Tibial nerve (tissue), 3 donors: ENCODE measurements at regions not wholly inside any gene's neighbourhood (a gene's known extent, or its start where the extent isn't known, plus 50 kb on each side); places are given as distances from the start of the nearest gene placed in this dataset.

ENCODE experiments used
- CTCF ChIP-seq, 5 experiments: fragments of 200-600 bp in 3 of 5; fragments of 450-650 bp in 2 of 5; sonication (generic) in 3 of 5; IDR thresholded peaks; one replicate each; pipeline ENCODE4 v1.5.1; 2016 to 2019; ENCODE audit warnings: antibody characterized with exemption in 5 of 5, mild to moderate bottlenecking in 3 of 5, moderate library complexity in 2 of 5
- POLR2A ChIP-seq, 2 donors: fragments of 450-650 bp; IDR thresholded peaks; one replicate each; pipeline ENCODE4 v1.6.1; 2017; ENCODE audit warnings: antibody characterized with exemption in 2 of 2, mild to moderate bottlenecking in 2 of 2, moderate library complexity in 2 of 2

- TF ChIP-seq CTCF (IDR thresholded peaks at IDR 0.05) (no peak), POLR2A (IDR thresholded peaks at IDR 0.05) (no peak)
Measured at GRCh38 chr1:208892147-208892546, 648.0 kb upstream of the PLXNA2 start.
